ENCODE measurements at regions not wholly inside any gene's neighbourhood (a gene's known extent, or its start where the extent isn't known, plus 50 kb on each side); places are given as distances from the start of the nearest gene placed in this dataset.

- Histone ChIP-seq H3K27me3 (ENCODE audit: control insufficient read depth in 1 of 2, insufficient read depth in 2 of 2, low read length in 2 of 2) (peaks cover 2 to 8% of the 10 kb centered on the region in 2 experiments; a peak in 2 of 5 replicates), H2AFZ (ENCODE audit: low read length) (no peak overlapping the region), H3K36me3 (replicated peaks in 1 of 2; ENCODE audit: control insufficient read depth in 1 of 2, insufficient read depth in 2 of 2, low read length in 2 of 2) (no peaks in the 10 kb centered on the region), H3K9me3 (ENCODE audit: low read length) (no peaks in the 10 kb centered on the region), H3K79me2 (ENCODE audit: insufficient read depth, low read length) (no peaks in the 10 kb centered on the region), H4K20me1 (ENCODE audit: insufficient read depth, low read length) (no peaks in the 10 kb centered on the region), H3K9ac (ENCODE audit: insufficient read depth, low read depth, low read length) (no peak overlapping the region), H3K4me1 (ENCODE audit: insufficient read depth, low read length) (no peaks in the 10 kb centered on the region), H3K27ac (ENCODE audit: extremely low read length, insufficient read depth, low read length) (no peak overlapping the region), H3K4me3 (replicated peaks in 1 of 3; ENCODE audit: insufficient read depth in 1 of 3, low read depth in 2 of 3, low read length in 3 of 3) (no peak overlapping the region), H3K4me2 (ENCODE audit: low read depth, low read length) (no peak overlapping the region)
- intact Hi-C loops (cut with micrococcal nuclease; ENCODE audit: unreplicated experiment): no loop called here
- FAIRE-seq (no peak), ATAC-seq (no peak), DNase-seq (ENCODE audit: low spot score) (no peak)
- POLR2A ChIA-PET: no interaction called here
- BruUV-seq (replicated peaks): no TSS peak
- in situ Hi-C loops (cut with HindIII; ENCODE audit: extremely low pct_ligation_motif_present, low pct_unique_long_range_greater_than_20kb): no loop called here
- CTCF ChIA-PET (ENCODE audit: low intra/inter-chr PET ratio, low total read pairs): no interaction called here
- 29% methylated on average over 9 of the region's 9 CpGs for WGBS (ENCODE audit: low lambda C conversion rate)
- TF ChIP-seq ZNF574 (CRISPR knock-in tag; IDR thresholded peaks at IDR 0.05) (no peak), ZNF512 (CRISPR knock-in tag; IDR thresholded peaks at IDR 0.05) (no peak), EP300 (IDR thresholded peaks at IDR 0.05; ENCODE audit: low read depth in 2 of 2, low read length in 2 of 2) (no peak), EP300 (CRISPR knock-in tag; IDR thresholded peaks at IDR 0.05; ENCODE audit: borderline replicate concordance) (no peak), FOXA3 (CRISPR knock-in tag; IDR thresholded peaks at IDR 0.05) (no peak)
- TF ChIP-seq, protein P1, sequence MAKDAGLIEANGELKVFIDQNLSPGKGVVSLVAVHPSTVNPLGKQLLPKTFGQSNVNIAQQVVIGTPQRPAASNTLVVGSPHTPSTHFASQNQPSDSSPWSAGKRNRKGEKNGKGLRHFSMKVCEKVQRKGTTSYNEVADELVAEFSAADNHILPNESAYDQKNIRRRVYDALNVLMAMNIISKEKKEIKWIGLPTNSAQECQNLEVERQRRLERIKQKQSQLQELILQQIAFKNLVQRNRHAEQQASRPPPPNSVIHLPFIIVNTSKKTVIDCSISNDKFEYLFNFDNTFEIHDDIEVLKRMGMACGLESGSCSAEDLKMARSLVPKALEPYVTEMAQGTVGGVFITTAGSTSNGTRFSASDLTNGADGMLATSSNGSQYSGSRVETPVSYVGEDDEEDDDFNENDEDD (CRISPR knock-in tag; IDR thresholded peaks at IDR 0.05; ENCODE audit: borderline replicate concordance): no peak
- TF ChIP-seq, protein P2, sequence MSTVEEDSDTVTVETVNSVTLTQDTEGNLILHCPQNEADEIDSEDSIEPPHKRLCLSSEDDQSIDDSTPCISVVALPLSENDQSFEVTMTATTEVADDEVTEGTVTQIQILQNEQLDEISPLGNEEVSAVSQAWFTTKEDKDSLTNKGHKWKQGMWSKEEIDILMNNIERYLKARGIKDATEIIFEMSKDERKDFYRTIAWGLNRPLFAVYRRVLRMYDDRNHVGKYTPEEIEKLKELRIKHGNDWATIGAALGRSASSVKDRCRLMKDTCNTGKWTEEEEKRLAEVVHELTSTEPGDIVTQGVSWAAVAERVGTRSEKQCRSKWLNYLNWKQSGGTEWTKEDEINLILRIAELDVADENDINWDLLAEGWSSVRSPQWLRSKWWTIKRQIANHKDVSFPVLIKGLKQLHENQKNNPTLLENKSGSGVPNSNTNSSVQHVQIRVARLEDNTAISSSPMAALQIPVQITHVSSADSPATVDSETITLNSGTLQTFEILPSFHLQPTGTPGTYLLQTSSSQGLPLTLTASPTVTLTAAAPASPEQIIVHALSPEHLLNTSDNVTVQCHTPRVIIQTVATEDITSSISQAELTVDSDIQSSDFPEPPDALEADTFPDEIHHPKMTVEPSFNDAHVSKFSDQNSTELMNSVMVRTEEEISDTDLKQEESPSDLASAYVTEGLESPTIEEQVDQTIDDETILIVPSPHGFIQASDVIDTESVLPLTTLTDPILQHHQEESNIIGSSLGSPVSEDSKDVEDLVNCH (CRISPR knock-in tag; IDR thresholded peaks at IDR 0.05): no peak
- TF ChIP-seq, protein P3, sequence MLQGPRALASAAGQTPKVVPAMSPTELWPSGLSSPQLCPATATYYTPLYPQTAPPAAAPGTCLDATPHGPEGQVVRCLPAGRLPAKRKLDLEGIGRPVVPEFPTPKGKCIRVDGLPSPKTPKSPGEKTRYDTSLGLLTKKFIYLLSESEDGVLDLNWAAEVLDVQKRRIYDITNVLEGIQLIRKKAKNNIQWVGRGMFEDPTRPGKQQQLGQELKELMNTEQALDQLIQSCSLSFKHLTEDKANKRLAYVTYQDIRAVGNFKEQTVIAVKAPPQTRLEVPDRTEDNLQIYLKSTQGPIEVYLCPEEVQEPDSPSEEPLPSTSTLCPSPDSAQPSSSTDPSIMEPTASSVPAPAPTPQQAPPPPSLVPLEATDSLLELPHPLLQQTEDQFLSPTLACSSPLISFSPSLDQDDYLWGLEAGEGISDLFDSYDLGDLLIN (CRISPR knock-in tag; IDR thresholded peaks at IDR 0.05; ENCODE audit: borderline replicate concordance): no peak
Observed at GRCh38 chr1:30475201-30475600, 248.2 kb downstream of the MATN1 start.
